ENCODE measurements at regions not wholly inside any gene's neighbourhood (a gene's known extent, or its start where the extent isn't known, plus 50 kb on each side); places are given as distances from the start of the nearest gene placed in this dataset.
"Not testable (repeated sequence)": the region's sequence is repeated elsewhere in the genome, so short reads cannot be mapped to it uniquely, and the experiment has no call there.

- ATAC-seq (ENCODE audit: poor library complexity): no peak
- no peak overlapping the region for H3K27ac ChIP-seq (ENCODE audit: low read depth in 1 of 2, low read length in 2 of 2)
- intact Hi-C loops (cut with DNase I, micrococcal nuclease): no loop called here
- ChIA-PET POLR2A (no interaction called here), CTCF (no interaction called here)
- H3K36me3 ChIP-seq (ENCODE audit: insufficient read depth, low read length): no peaks in the 10 kb centered on the region
- H3K27ac Mint-ChIP-seq: no peak overlapping the region
- no peaks in the 10 kb centered on the region for H3K4me1 Mint-ChIP-seq (ENCODE audit: low read depth)
- no peaks in the 10 kb centered on the region for H3K4me1 ChIP-seq (ENCODE audit: insufficient read depth, low read length)
- H3K27me3 Mint-ChIP-seq: no peaks in the 10 kb centered on the region
- H3K4me3 ChIP-seq (ENCODE audit: low read length): no peak overlapping the region
- peaks cover 5% of the 10 kb centered on the region for H3K9me3 Mint-ChIP-seq
- no peak for TF ChIP-seq CTCF (IDR thresholded peaks at IDR 0.05)
- H3K4me3 Mint-ChIP-seq: no peak overlapping the region
- DNase-seq: no peak
- H3K9me3 ChIP-seq (ENCODE audit: control insufficient read depth in 1 of 2, insufficient read depth in 1 of 2, low read length in 2 of 2): peaks cover 0 to 2% of the 10 kb centered on the region in 2 experiments
- no peaks in the 10 kb centered on the region for H3K27me3 ChIP-seq (ENCODE audit: control insufficient read depth in 1 of 2, insufficient read depth in 2 of 2, low read length in 2 of 2)
- H3K36me3 Mint-ChIP-seq (ENCODE audit: low read depth): peaks cover 6% of the 10 kb centered on the region
These were observed 657.7 kb upstream of the TBL1XR1 start for GRCh38 chr3:177855021-177855420.

GRCh38 chr3:177860184-177860583 is 662.9 kb upstream of the TBL1XR1 start:
- H3K4me1 Mint-ChIP-seq (ENCODE audit: low read depth): no peaks in the 10 kb centered on the region
- no peaks in the 10 kb centered on the region for H3K27me3 Mint-ChIP-seq
- peaks cover 9 to 18% of the 10 kb centered on the region in 2 experiments for H3K9me3 ChIP-seq (ENCODE audit: control insufficient read depth in 1 of 2, insufficient read depth in 1 of 2, low read length in 2 of 2)
- H3K27me3 ChIP-seq (ENCODE audit: control insufficient read depth in 1 of 2, insufficient read depth in 2 of 2, low read length in 2 of 2): no peaks in the 10 kb centered on the region
- H3K9me3 Mint-ChIP-seq: peaks cover 7% of the 10 kb centered on the region
- no peaks in the 10 kb centered on the region for H3K4me1 ChIP-seq (ENCODE audit: insufficient read depth, low read length)
- H3K27ac ChIP-seq (ENCODE audit: low read depth in 1 of 2, low read length in 2 of 2): no peak overlapping the region
- ATAC-seq (ENCODE audit: poor library complexity) (no peak), DNase-seq (no peak)
- CTCF ChIA-PET: no interaction called here
- no peak overlapping the region for H3K4me3 Mint-ChIP-seq
- intact Hi-C loops (cut with DNase I, micrococcal nuclease): no loop called here
- H3K4me3 ChIP-seq (ENCODE audit: low read length): no peak overlapping the region
- H3K36me3 Mint-ChIP-seq (ENCODE audit: low read depth): peaks cover 14% of the 10 kb centered on the region
- no peak for TF ChIP-seq CTCF (IDR thresholded peaks at IDR 0.05)
- no peak overlapping the region for H3K27ac Mint-ChIP-seq
- no peaks in the 10 kb centered on the region for H3K36me3 ChIP-seq (ENCODE audit: insufficient read depth, low read length)
- POLR2A ChIA-PET: no interaction called here

- Mint-ChIP-seq H3K27me3 (no peaks in the 10 kb centered on the region), H3K27ac (no peak overlapping the region), H3K4me1 (ENCODE audit: low read depth) (no peaks in the 10 kb centered on the region), H3K36me3 (ENCODE audit: low read depth) (peaks cover 21% of the 10 kb centered on the region), H3K4me3 (no peak overlapping the region), H3K9me3 (peaks cover 17% of the 10 kb centered on the region)
- Histone ChIP-seq H3K9me3 (ENCODE audit: control insufficient read depth in 1 of 2, insufficient read depth in 1 of 2, low read length in 2 of 2) (peaks cover 9 to 21% of the 10 kb centered on the region in 2 experiments), H3K4me3 (ENCODE audit: low read length) (no peak overlapping the region), H3K4me1 (ENCODE audit: insufficient read depth, low read length) (no peaks in the 10 kb centered on the region), H3K27ac (ENCODE audit: low read depth in 1 of 2, low read length in 2 of 2) (no peak overlapping the region), H3K36me3 (ENCODE audit: insufficient read depth, low read length) (no peaks in the 10 kb centered on the region), H3K27me3 (ENCODE audit: control insufficient read depth in 1 of 2, insufficient read depth in 2 of 2, low read length in 2 of 2) (no peaks in the 10 kb centered on the region)
- no peak for DNase-seq
- no peak for TF ChIP-seq CTCF (IDR thresholded peaks at IDR 0.05)
- POLR2A ChIA-PET: no interaction called here
- CTCF ChIA-PET: no interaction called here
- intact Hi-C loops (cut with DNase I, micrococcal nuclease): no loop called here
- no peak for ATAC-seq (ENCODE audit: poor library complexity)
These were observed 665.7 kb upstream of the TBL1XR1 start for GRCh38 chr3:177862962-177863491.

DNA sequence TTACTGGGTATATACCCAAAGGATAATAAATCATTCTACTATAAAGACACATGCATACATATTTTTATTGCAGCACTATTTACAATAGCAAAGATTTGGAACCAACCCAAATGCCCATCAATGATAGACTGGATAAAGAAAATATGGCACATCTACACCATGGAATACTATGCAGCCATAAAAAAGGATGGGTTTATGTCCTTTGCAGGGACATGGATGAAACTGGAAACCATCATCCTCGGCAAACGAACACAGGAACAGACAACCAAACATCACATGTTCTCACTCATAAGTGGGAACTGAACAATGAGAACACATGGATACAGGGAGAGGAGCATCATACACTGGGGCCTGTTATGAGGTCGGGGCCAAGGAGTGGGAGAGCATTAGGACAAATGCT is 665.0 kb upstream of the KCNMB2 start:
- H3K4me3 ChIP-seq (ENCODE audit: low read length); ATAC-seq (ENCODE audit: poor library complexity); H3K4me3 Mint-ChIP-seq; intact Hi-C loops (cut with DNase I, micrococcal nuclease); DNase-seq; H3K27me3 Mint-ChIP-seq; H3K9me3 ChIP-seq (ENCODE audit: control insufficient read depth in 1 of 2, insufficient read depth in 1 of 2, low read length in 2 of 2); H3K36me3 Mint-ChIP-seq (ENCODE audit: low read depth); CTCF ChIA-PET; H3K4me1 ChIP-seq (ENCODE audit: insufficient read depth, low read length); POLR2A ChIA-PET; H3K27ac ChIP-seq (ENCODE audit: low read depth in 1 of 2, low read length in 2 of 2); H3K27me3 ChIP-seq (ENCODE audit: control insufficient read depth in 1 of 2, insufficient read depth in 2 of 2, low read length in 2 of 2); H3K36me3 ChIP-seq (ENCODE audit: insufficient read depth, low read length); H3K27ac Mint-ChIP-seq: not testable (repeated sequence)
- peaks cover 22% of the 10 kb centered on the region for H3K9me3 Mint-ChIP-seq
- H3K4me1 Mint-ChIP-seq (ENCODE audit: low read depth): peaks cover 13% of the 10 kb centered on the region
